ENCODE measurements at regions not wholly inside any gene's neighbourhood (a gene's known extent, or its start where the extent isn't known, plus 50 kb on each side); places are given as distances from the start of the nearest gene placed in this dataset.

- Mint-ChIP-seq H3K27me3 (ENCODE audit: low read depth) (no peaks in the 10 kb centered on the region), H3K4me1 (peaks cover 17 to 29% of the 10 kb centered on the region in 2 experiments), H3K9me3 (no peaks in the 10 kb centered on the region), H3K4me3 (no peak overlapping the region), H3K36me3 (ENCODE audit: insufficient read depth in 1 of 3, low read depth in 3 of 3) (no peaks in the 10 kb centered on the region), H3K27ac (no peak overlapping the region)
- Histone ChIP-seq H3K79me1 (ENCODE audit: insufficient read depth, low read depth, low read length, poor library complexity, severe bottlenecking) (no peaks in the 10 kb centered on the region), H2BK120ac (ENCODE audit: low read depth, low read length, poor library complexity, severe bottlenecking) (no peak overlapping the region), H4K5ac (ENCODE audit: insufficient read length, low read depth, low read length) (no peak overlapping the region), H4K91ac (ENCODE audit: insufficient read length, low read depth, low read length) (no peak overlapping the region), H3K27ac (ENCODE audit: insufficient read length, low read depth, low read length) (no peak overlapping the region), H4K20me1 (ENCODE audit: control insufficient read depth, insufficient read depth, insufficient read length) (no peaks in the 10 kb centered on the region), H2BK15ac (ENCODE audit: low read depth, low read length) (no peak overlapping the region), H3K4ac (ENCODE audit: low read depth, low read length) (no peak overlapping the region), H3K4me2 (ENCODE audit: insufficient read depth, insufficient read length, low read length) (no peak overlapping the region), H3K14ac (ENCODE audit: insufficient read depth, low read length) (no peak overlapping the region), H3K9me3 (ENCODE audit: control insufficient read depth, low read depth, low read length) (no peaks in the 10 kb centered on the region), H3K23ac (ENCODE audit: insufficient read length, low read depth, low read length) (no peak overlapping the region), H2BK20ac (ENCODE audit: low read depth, low read length, poor library complexity, severe bottlenecking) (no peak overlapping the region), H2AK5ac (ENCODE audit: insufficient read length, low read length) (no peak overlapping the region), H3K23me2 (ENCODE audit: insufficient read length, low read depth, low read length, poor library complexity, severe bottlenecking) (no peaks in the 10 kb centered on the region), H3K18ac (ENCODE audit: insufficient read length, low read depth, low read length) (no peak overlapping the region), H4K8ac (replicated peaks; ENCODE audit: insufficient read length, low read depth, low read length) (no peak overlapping the region), H2AFZ (ENCODE audit: low read length) (no peak overlapping the region), H2BK12ac (ENCODE audit: insufficient read length, low read depth, low read length) (no peak overlapping the region), H3K9ac (ENCODE audit: extremely low read depth, insufficient read length, low read length) (no peak overlapping the region), H3T11ph (ENCODE audit: low read length) (no peak overlapping the region), H3K79me2 (ENCODE audit: insufficient read depth, low read length) (no peaks in the 10 kb centered on the region), H2BK5ac (ENCODE audit: insufficient read length, low read length) (no peak overlapping the region), H3K56ac (ENCODE audit: insufficient read length, low read depth, low read length) (no peak overlapping the region), H3K4me1 (ENCODE audit: insufficient read depth, low read length) (no peaks in the 10 kb centered on the region; the same call in 1 of the 2 replicates), H3K27me3 (ENCODE audit: insufficient read depth, low read length) (no peaks in the 10 kb centered on the region)
- DNase-seq, result no peak
- TF ChIP-seq CTCF (conservative IDR thresholded peaks at IDR 0.05), result no peak
- no CpG with 5 or more reads among the region's 4 CpGs for WGBS (ENCODE audit: extremely low coverage, insufficient read length, low lambda C conversion rate)
These were observed 498.2 kb upstream of the TCF4 start for GRCh38 chr18:56086176-56086575.
